AG10803 (cell line): ENCODE measurements at regions not wholly inside any gene's neighbourhood (a gene's known extent, or its start where the extent isn't known, plus 50 kb on each side); places are given as distances from the start of the nearest gene placed in this dataset.
"Not testable (repeated sequence)": the region's sequence is repeated elsewhere in the genome, so short reads cannot be mapped to it uniquely, and the experiment has no call there.

ENCODE experiments used
- DNase-seq: peaks from one replicate; pipeline ENCODE4 v3.0.0; 2010; ENCODE audit warnings: low read depth
- H3K4me3 ChIP-seq: 2 replicates; pipeline ENCODE4 v1.5.1; 2011; ENCODE audit warnings: mild to moderate bottlenecking, low read length, control low read depth
- CTCF ChIP-seq: conservative IDR thresholded peaks from 2 replicates; pipeline ENCODE4 v1.5.1; 2011; ENCODE audit warnings: mild to moderate bottlenecking, low read length, control low read depth, inconsistent platforms

- no peak overlapping the region for H3K4me3 ChIP-seq
- no peak for TF ChIP-seq CTCF
- no peak for DNase-seq
These were observed 252.0 kb upstream of the HTR1E start for GRCh38 chr6:86685230-86685797.

- H3K4me3 ChIP-seq, result no peak overlapping the region
- no peak for DNase-seq
- TF ChIP-seq CTCF, result no peak
These were observed 254.0 kb upstream of the HTR1E start for GRCh38 chr6:86683132-86683908.

- no peak for TF ChIP-seq CTCF
- DNase-seq, result no peak
- no peak overlapping the region for H3K4me3 ChIP-seq
These were observed 255.0 kb upstream of the HTR1E start for GRCh38 chr6:86682297-86682696.

- DNase-seq, H3K4me3 ChIP-seq: not testable (repeated sequence)
These were observed 256.2 kb upstream of the HTR1E start for GRCh38 chr6:86681140-86681539.

- not testable (repeated sequence) for DNase-seq, H3K4me3 ChIP-seq
These were observed 265.2 kb upstream of the HTR1E start for GRCh38 chr6:86672125-86672524.

- H3K4me3 ChIP-seq, result no peak overlapping the region
- no peak for TF ChIP-seq CTCF
- DNase-seq, result no peak
These were observed 280.1 kb upstream of the HTR1E start for GRCh38 chr6:86657192-86657591.

GRCh38 chr6:86629123-86629522, 308.2 kb upstream of the HTR1E start:
- H3K4me3 ChIP-seq, result no peak overlapping the region
- no peak for TF ChIP-seq CTCF
- no peak for DNase-seq

- no peak overlapping the region for H3K4me3 ChIP-seq
- no peak for TF ChIP-seq CTCF
- no peak for DNase-seq
These were observed 317.9 kb upstream of the HTR1E start for GRCh38 chr6:86619428-86619827.
